HG03457 (cell line): ENCODE measurements at regions not wholly inside any gene's neighbourhood (a gene's known extent, or its start where the extent isn't known, plus 50 kb on each side); places are given as distances from the start of the nearest gene placed in this dataset.
"Not testable (repeated sequence)": the region's sequence is repeated elsewhere in the genome, so short reads cannot be mapped to it uniquely, and the experiment has no call there.

Experiments
- ATAC-seq: cut with Tn5 transposase; IDR thresholded peaks from one replicate; pipeline ENCODE4 v1.9.1; 2021; ENCODE audit warnings: moderate number of reproducible peaks; ENCODE audit not compliant: unreplicated experiment

DNA sequence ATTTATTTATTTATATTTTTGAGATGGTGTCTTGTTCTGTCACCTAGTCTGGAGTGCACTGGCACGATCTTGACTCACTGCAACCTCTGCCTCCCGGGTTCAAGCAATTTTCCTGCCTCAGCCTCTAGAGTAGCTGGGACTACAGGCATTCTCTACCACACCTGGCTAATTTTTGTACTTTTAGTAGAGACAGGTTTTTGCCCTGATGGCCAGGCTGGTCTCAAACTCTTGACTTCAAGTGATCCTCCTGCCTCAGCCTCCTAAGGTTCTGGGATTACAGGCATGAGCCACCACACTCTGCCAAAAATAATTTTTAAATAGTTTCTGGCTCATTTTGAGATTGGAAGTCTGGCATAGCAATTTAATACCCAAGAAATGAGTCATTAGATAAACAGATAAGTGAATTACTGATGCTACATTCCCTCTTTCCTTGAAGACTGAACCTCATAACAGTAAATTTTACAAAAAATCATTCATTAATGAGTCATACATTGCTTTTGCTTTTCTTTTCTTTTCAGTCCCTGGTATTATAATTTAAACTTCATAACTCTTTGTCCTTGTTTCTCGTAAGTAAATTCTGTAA is 881.6 kb upstream of the PIK3C3 start:
- no peak for ATAC-seq

DNA sequence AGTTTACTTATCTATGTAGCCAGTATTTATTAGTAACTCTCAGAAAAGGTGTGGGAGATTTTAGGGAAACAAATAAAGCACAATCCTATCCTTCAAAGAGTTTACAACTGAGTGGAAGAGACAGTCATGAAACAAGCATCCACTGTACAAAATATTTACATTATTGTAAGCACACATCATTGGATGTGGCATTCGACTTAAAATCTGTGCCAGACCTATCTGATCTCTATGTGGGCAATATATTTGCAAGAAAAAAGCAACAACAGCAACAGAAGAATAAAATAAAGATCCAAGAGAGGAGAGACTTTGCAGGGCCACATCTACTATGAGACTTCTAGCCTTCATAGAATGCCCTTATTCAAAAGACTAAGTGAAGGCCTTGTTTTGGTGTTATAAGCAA is 882.1 kb upstream of the PIK3C3 start:
- ATAC-seq = no peak

DNA sequence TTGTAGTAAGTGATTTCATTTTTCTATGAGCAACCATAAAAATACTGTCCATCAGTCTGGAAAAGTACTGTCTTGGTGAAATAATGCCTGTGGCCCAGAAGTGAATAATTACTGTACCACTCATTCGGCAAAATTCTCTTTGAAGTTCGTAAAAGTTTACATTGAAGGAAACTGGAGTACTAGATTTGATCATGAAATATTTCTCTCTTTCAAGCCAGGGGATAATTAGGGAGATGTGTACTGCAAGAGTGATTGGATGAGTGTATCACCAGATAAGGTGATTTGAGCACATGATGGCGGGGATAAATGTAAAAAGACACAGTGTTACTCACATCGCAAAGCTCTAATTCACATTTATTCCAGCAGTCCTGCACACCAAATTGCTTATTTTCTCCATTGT is 883.2 kb upstream of the PIK3C3 start:
- no peak for ATAC-seq

DNA sequence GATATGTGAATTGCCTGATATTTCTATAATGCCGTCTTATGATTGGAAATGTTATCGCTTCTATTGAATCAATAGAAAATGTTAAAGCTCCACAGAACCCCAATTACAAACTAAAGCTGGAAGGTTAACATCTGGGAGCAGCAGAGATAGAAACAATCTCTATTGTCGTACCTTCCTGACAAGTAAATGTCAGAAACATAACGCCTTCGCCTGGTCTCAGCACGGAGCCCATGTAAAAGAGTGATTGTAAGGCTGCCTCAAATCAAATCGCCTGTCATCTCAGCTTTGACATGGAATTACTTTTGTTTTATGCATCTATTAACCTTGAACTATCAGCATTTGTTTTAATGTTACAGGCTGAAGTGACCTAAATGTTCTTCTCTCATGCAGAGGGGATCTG is 885.9 kb upstream of the PIK3C3 start:
- ATAC-seq = no peak

DNA sequence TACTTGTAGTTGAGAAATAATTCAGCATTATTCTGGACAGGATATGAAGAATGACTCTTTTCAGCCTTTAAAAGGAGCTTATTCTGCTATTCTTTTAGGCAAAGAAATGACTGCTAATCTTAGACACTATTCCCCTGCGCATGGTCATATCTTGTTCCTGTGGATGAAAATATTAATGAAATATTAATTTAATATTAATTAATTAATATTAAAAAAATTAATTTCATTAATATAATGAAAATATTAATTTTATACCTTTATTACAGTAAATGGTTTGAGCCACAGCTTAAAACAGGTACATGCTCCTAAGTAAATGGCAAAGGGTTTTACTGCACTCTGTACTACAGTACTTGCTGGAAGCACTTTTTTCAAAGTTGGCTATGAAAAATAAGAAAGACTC is 890.1 kb upstream of the PIK3C3 start:
- ATAC-seq = no peak

DNA sequence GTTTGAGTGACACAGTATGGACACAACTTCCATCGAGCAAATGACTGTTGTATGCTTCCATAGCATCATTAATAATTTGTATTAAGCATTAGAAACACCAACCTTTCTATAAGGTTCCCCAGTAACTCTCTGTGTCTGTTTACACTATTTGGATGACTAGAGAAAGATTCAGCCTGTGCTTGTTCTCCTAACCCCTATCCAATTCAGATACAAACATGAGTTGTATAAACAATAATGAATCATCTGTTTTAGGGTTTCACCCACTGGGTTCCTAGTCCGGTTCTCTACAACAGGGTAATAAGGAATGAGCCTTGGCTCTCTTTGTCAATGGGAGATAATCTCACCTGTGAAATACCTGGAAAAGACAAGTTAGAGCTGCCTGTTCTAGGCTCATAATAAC is 894.1 kb upstream of the PIK3C3 start:
- no peak for ATAC-seq

DNA sequence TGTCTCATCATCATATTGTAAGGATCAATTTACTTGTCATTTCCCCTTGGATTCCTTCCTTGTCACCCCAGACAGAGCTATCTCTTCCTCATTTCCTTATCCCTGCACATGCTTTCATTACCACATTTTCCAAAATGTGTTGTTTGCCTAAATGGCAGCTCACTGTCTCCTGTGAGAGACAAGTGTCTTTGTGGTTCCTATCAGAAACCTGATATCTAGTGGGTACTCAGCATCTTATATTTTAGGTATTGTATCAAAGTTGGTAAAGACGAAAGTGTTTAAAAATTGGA is 896.0 kb upstream of the PIK3C3 start:
- ATAC-seq = no peak

DNA sequence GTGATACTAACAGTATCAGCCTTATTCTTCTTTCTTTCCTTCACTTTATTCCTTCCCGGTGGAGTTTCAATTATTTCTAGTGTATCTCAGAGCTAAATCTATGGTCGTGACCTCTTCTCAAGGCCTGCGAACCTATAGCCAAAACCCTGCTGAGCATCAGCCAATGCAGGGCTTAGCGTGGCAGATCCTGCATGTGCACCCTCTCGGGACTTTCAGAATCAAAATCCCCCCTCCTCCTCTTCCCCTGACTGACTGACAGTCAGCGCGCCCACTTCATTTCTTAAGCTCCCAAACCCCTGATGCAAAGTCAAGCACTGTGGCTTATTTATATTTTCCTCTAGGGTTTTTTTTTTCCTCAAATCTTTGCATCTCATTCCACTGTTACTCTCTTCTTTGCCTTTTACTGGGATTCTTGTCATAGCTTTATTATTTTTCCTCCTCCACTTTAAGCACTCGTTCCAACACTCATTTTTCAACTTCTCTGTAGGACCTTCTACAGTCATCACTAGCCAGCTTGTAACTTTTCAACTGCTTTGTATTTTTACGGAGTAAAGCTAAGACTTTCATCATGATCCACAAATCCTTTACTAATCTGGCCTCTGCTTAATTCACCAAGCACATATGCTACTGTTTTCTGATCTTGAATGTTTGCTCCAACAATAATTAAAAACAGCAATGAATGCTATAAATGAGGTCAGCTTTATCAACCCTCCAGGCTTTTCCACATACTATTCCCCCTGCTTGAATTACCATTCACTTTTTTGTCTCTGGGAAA is 896.5 kb upstream of the PIK3C3 start:
- no peak for ATAC-seq

DNA sequence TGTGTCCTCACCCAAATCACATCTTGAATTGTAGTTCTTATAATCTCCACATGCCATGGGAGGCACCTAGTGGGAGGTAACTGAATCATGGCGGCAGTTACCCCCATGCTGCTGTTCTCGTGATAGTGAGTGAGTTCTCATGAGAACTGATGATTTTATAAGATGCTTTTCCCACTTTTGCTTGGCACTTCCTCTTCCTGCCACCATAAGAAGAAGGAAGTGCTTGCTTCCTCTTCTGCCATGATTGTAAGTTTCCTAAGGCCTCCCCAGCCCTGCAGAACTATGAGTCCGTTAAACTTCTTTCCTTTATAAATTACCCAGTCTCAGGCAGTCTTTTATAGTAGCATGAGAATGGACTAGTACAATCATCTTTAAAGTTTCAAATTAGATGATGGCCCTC is 902.4 kb upstream of the PIK3C3 start:
- no peak for ATAC-seq

DNA sequence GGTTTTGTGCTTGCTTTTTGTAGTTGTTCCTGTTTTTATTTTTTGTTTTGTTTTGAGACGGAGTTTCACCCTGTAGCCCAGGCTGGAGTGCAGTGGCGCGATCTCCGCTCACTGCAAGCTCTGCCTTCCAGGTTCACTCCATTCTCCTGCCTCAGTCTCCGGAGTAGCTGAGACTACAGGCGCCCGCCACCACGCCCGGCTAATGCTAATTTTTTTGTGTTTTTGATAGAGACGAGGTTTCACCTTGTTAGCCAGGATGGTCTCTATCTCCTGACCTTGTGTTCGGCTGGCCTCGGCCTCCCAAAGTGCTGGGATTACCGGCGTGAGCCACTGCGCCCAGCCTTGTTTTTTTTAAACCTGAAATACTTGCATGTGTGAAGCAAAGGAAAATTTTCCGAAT is 908.8 kb upstream of the PIK3C3 start:
- not testable (repeated sequence) for ATAC-seq

DNA sequence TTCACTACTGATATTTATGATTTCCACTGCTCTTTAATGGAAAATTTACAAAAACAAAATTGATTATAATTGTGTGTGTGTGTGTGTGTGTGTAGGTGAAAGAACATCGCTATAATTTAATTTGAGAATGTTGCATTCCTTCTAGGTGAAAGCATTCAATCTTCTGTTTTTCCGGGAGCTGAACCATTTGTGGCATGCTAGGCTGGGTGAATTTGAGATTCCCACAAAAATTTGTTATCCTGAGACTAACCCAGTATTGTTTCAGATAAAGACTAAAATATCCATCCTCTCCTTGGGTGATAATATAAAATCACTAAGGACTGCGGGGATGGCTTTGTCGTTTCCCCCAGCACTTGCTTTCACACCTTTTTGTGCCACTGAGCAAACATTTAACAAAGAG is 911.2 kb upstream of the PIK3C3 start:
- no peak for ATAC-seq

DNA sequence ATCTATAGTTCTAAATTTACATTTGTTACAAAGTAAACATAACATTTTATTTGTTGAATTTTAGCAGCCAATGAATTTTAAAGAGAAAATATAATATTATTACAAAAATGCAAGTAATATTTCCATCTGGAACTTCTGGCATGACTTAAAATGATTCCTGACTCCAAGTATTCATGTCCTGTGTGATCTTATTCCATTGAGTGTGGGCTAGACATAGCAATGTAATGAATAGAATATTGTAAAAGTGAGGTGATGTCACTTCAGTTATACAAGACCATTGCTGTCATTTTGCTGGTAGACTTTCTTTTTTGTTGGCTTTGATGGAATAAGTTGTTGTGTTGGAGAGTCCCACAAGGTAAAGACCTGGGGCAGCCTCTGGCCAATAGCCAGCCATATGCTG is 912.2 kb upstream of the PIK3C3 start:
- ATAC-seq = no peak

DNA sequence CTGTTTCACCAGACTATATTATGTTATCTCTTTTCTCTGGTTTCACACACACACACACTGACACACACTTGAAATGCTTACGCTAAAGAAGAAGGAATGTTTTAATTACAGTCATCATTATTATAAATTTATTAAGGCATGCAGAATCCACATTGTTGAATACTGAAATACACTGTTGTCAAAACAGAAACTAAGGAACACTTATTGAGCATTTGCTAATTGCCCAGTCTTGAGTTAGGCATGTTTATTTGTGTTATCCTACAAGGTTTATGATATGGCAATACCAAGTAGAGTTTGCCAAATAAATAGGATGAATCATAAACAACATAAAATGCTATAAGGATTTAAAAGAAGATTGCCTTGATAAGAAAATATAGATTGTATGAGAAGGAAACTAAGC is 917.0 kb upstream of the PIK3C3 start:
- ATAC-seq = no peak

DNA sequence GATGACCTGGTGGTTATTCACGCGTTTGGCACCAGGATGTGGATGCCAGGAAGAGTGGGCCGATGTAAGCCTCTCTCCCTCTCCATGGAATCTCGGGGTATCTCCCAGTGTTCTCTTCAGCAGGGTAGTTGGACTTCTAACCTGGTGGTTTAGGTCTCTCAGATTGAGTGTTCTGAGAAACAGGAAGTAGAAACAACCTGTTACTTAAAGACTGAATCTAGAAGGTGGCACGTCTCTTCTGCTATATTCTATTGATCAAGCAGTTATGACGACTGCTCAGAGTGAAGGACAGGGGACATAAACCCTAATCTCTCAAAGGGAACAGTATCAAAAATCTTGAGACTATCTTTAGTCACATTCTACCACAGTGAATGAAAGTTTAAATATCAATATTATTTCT is 918.7 kb upstream of the PIK3C3 start:
- ATAC-seq = no peak

DNA sequence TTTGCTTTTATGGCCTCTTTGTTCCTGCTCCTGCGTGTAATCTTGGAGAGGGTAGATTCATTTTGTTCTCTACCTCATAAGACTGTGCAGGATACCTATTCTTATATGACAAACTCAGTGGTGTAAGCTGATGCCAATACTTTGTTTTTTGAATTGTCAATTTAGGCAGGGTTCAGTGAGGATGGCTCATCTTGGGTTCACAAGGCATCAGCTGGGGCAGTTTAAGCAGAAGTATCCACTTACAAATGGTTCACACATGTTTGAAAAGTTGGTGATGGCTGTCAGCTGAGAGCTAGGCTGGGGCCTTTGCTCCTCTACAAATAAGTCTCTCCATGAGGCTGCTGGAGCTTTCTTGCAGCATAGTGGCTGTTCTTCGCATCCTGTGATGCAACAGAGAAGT is 920.6 kb upstream of the PIK3C3 start:
- no peak for ATAC-seq

DNA sequence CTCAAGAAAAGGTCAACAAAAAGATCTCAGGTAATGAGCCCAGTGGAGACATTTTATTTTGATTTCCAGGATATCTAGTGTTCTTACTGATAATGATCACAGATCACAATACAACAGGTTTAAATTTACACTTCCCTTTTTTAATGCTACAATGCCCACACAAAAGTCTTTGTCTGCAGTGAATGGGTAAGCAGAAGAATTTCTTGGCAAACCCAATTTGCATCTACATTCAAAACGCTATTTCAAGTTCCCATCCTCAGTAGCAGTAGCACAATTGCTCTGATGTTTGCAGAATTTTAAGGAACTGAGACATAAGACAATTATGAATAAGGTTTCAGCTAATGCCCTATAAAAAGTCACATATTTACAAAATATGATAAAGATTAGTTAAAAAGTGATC is 929.4 kb upstream of the PIK3C3 start:
- ATAC-seq = no peak

DNA sequence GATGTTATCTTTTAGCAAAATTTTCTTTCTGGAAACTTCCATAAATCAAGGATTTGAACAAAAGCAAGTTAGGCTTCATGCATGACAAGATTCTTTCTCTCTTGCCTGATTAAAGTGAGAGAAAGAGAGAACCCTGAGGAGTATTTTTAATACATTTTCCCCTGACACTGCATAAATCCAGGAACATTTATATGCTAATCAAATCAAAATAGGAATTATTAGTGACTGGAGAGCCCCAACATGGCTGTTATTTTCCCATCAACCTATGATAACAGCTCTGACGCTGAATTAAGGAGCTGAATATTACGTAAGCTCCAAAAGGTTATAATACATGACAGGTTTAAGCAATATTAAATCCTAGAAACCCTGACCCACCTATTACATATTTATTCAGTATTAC is 930.2 kb upstream of the PIK3C3 start:
- ATAC-seq = no peak

DNA sequence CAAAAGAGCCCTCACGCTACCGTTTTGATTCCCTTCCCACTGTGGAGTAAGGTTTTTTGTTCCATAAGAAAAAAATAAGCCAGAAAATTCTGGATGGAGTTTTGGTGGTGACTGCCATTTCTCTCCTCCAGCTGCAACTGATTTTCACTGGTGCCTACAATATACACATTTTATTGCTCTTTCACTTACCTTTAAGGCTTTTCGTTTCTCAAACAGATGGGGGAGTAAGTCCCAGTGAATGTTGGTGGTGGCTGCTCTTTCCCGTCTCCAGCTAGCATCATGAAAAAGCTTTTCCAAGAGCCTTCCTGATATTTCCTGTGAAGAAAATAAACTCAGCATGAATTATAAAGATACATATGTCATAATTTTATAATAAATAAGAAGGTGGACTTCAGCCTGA is 932.5 kb upstream of the PIK3C3 start:
- no peak for ATAC-seq

DNA sequence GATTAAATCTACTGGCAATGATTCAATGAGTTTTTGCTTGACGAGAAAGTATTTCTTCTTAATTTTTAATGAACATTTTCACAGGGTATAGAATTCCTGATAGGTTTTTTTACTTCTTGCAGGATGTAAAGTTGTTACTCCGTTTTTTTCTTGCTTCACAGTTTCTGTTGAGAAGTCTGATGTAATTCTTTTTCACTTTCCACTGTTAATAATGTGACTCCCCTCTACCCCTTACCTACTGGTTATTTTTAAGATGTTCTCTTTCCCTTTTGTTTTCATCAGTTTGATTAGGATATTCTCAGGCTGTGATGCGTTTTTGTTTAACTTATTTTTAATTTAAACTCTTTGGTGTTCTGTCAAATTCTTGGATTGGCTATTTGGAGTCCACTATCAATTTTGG is 933.9 kb upstream of the PIK3C3 start:
- ATAC-seq = no peak

DNA sequence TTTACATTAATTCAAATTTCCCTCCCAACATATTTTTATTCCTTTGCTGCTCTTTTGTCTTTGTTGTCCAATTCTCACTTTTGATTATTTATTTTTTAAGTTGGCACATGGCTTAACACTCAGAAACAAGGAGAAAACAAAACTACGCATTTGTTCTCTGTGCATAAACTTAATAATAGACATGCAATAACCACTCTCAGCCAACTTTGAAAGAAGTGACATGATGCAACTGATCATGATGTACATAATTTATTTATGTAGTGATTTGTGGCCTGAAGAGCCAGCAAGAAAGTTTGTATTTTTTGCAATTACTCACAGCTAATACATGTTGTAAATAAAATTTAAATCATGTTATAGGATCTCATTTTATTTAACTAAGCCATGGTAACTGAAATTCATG is 942.8 kb upstream of the PIK3C3 start:
- ATAC-seq = no peak

DNA sequence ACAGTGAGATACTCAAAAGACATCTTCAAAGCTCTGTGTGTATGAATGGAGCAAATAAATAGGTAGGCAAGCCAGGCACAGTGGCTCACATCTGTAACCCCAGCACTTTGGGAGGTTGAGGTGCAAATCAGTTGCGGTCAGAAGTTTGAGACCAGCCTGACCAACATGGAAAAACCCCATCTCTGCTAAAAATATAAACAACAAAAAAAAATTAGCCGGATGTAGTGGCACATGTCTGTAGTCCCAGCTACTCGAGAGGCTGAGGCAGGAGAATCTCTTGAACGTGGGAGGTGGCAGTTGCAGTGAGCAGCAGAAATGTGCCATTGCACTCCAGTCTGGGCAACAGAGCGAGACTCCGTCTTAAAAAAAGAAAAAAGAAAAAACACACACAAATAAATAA is 945.1 kb upstream of the PIK3C3 start:
- ATAC-seq = no peak

DNA sequence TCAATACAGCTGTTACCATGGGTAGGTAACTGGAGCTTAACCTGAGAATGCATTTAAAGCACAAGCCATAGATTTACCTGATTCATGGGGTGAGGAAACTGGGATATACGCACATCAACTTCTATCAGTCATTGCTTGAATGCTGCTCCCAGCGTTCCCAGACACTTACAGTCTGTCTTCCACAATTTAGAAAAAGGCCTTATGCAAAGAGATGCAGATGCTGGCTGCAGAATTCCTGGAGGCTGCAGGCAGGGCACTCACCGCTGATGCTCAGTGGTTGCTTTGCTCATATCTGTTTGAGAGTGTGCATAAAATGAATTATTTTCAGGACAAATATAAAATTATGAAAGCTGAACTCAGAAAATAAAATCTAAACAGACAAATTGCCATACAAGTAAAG is 950.7 kb upstream of the PIK3C3 start:
- no peak for ATAC-seq

DNA sequence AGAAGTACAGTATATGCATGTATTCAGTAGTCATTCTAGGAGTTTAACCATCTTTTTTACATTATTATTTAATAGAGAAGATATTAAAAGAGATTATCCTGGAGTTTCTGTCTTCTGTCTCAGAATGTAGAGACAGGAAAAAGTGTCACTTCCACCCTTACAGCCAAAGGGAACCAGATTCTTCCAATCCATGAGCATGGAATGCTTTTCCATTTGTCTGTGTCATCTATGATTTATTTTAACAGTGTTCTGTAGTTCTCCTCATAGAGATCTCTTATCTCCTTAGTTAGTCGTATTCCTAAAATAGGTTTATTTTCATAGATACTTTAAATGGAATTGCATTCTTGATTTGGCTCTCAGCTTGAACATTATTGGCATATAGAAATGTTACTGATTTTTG is 959.5 kb upstream of the PIK3C3 start:
- ATAC-seq = no peak
